ENCODE measurements at regions not wholly inside any gene's neighbourhood (a gene's known extent, or its start where the extent isn't known, plus 50 kb on each side); places are given as distances from the start of the nearest gene placed in this dataset.

DNA sequence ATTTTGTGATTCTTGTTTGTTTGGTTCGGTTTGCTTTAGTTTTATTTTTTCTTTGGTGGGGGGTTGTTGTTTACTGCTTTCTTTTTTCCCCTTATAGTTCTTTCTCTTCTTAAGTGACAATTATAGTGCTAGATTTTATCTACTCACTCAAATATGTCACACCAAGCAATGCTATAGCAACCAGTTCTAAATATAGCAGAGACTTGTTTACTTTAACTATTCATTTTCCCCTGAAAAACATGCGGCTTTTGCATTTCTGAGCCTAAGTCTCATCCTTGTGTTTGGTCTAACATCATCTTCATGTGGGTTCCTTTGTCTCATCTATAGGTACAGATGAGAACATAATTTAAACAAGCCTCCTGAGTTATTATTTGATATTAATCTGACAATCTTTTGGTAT is 676.6 kb downstream of the FAT4 start:
- POLR2A ChIA-PET: no interaction called here
- CTCF ChIA-PET: no interaction called here

DNA sequence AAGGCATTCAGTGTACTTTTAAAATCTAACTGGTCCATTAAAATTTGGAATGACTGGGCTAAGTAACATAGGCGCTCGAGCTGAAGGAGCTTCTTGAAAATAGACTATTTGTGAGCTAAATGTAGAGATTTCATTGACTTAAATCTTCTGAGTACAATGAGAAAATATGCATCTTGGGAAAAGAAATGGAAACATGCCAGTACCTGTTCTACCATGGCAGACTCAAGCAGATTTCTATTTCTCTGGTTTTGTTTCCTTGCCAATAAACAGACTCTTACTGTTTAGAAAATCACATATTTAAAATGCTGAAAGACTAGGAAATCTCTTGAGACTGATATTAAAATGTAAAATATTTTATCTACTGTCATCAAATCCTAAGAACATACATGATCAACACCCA is 678.1 kb downstream of the FAT4 start:
- POLR2A ChIA-PET: no interaction called here
- CTCF ChIA-PET: no interaction called here

DNA sequence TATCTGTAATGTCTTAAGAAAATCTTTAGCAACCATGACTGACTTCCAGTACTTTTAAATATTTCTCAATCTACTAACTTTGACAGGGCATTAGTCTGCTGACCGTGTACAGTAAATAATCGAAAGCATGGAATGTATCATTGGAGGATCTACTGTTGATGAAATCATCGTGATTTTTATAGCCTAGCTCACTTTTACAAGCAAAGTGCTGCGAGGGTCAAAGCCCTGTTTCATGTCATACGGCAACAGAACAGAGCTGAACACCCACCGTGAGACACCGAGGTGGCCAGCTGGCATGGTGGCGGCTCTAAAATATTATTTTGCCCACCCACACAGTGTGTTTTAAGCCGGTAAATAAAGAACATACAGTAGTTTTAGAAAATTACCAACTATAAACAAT is 679.3 kb downstream of the FAT4 start:
- ChIA-PET POLR2A (no interaction called here), CTCF (no interaction called here)

DNA sequence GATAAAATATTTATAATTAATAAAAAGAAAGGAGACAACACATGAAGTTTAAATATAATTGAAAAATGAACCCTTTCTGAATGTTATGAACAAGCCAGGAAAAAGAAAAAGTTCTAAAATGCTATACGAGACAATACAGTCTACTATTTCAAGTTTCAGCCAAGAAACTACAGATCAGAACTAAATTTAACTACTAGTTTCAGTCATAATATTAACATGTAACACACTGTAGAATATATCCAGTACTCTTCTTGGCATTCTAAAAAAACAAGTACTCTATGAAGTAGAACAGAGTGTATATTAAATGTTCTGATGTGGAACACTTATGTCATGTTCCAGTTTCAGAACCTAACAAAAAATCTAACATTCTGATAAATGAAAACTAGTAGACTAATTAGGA is 679.7 kb downstream of the FAT4 start:
- CTCF ChIA-PET: no interaction called here
- POLR2A ChIA-PET: no interaction called here

DNA sequence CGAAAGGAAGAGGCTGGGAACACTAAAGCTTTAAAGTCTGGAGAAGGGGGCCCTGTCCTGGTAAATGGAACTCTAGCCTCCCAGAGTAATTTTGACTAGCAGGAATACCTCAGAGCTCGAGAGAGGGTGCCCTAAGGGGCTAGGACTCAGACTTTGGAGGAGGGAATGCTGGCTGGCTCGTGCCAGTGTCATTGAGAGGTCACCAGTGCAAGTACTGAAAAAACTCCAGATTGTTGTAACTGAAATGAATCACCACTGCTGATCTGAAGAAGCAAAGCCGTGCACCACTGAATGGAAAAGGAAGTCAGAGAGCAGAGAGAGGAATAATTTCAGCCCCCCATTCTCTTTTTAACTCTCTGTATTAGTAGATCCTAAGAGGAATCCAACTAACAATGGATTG is 690.2 kb downstream of the FAT4 start:
- CTCF ChIA-PET: no interaction called here
- POLR2A ChIA-PET: no interaction called here

DNA sequence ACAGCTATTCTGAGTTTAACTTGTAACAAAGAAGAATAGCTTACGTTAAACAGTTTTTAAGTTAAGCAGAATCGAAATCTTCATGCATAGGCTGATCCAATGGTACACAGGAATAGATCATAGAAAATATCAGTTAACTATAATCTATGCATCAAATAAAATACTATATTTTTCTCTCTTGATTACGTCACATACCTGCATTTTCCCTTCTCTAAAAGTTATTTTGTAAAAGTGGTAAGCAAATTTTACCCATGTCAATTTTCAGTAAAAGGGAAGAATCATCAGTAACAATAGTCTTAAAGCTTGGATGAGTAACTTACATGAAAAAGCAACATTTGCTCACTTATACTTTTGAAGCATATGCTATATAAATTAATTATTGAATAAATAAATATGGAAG is 692.4 kb downstream of the FAT4 start:
- ChIA-PET CTCF (no interaction called here), POLR2A (no interaction called here)

DNA sequence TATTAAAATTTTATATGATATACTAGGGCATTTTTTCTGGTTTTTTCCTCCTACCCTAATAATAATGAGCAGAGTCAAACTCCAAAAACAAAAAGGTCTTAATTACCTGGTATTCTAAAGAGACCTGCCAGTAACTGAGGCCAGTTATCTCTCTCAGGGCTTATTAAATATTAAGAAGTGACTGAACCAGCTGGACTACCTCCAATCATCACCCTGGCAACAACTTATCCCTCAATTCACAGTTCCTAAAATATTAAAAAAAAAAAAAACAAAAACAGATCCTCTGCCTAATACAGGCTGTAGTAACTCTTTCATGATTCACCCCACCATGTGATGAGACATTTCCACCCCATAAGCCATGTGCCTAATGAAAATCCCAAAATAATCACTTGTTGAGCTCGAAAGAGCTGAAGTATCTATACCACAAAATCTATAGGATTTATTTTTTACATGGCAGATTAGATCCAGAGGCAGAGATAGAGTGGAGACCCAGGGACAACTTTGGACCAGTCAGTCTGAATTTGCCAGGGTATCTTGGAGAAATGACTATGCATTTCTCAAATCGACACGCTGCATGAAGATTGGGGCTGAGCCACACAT is 698.0 kb downstream of the FAT4 start:
- ChIA-PET POLR2A (no interaction called here), CTCF (no interaction called here)

DNA sequence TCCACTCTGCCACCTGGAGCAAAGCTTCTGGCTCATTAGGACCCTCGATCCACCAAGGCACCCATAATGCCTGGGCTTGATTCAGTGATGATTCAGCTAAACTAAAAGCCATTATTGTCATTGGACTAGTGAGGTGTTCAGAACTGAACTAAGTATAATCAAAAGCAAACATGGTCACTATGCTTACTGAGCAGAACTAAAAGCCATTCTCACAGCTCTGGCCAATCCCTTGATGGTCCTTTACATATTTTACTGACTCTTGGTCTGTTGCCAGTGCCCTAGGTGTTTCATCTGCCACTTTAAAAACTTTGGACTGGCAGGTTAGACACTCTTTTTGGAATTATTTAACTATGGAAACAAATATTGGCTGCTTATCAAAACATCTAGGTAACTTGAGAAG is 703.5 kb downstream of the FAT4 start:
- POLR2A ChIA-PET: no interaction called here
- CTCF ChIA-PET: no interaction called here

DNA sequence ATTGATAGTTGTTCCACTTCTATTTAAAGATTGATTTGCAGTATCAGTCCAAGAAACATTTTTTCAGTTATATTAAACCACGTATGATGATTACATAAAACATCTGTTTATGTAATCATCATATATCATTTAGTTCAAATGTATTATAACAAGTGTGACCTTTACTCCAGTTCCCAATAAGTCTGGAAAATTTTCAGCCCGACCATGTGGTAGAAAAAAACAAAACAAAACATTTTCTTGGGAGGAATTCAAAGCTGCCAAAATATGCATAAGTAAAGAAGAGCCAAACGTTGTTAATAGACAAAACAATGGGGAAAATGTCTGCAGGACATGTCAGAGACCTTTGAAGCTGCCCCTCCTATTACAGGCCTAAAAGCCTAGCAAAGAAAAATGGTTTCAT is 709.1 kb downstream of the FAT4 start:
- CTCF ChIA-PET: no interaction called here
- POLR2A ChIA-PET: no interaction called here

DNA sequence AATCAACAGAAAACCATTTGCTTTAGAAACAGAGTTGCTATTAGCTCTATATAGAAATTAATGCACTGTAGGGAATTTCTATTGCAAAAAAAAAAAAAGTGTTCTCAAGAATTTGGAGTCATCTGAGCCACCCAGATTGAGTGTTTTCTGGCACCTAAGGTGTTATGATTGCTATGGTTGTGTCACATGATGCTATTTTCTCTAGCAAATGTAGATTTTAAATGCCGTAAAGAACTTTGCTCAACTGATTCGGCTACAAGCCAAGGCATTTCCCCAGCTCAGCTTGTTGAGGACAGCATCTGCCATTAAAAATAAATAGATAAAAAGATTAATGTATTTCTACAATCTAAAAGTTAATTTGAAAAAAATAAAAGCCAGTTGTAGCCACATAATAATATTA is 712.8 kb downstream of the FAT4 start:
- ChIA-PET CTCF (no interaction called here), POLR2A (no interaction called here)

DNA sequence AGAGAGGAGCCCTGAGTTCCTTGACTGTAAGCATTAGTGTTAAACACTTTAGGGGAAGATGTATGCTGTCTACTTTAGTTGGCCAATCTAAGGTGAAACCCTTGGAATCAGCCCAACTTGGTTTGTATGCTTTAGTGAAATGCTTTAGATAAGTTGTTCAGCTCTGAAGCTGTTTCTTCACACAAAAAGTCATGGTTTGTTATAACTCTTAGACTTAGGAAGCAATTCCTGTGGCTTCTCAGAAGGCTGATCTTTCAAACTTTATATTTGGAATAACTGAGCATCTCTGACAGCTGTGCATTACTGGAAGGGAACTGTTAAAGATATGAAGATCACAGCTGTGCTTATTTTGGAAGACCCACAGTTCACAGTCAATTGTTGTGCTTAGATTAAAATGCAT is 714.1 kb downstream of the FAT4 start:
- ChIA-PET CTCF (no interaction called here), POLR2A (no interaction called here)

DNA sequence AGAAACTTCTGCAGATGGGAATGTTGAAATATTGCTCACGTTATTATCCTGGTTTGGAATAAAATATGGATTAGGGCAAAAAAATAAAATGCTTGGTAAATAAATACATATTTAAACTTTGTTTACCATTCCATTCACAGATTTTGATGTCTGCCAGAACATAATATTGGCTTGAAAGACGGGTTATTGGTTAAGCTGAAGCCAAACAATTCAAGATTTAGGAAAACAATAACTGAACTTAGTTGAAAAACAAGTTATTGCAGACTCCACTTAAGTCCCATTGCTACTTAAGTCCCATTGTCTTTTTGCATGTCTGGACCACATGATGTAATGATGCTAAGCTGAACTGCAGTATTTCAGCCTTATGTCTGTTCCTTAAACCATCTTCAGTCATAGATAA is 722.5 kb downstream of the FAT4 start:
- POLR2A ChIA-PET: no interaction called here
- CTCF ChIA-PET: no interaction called here

DNA sequence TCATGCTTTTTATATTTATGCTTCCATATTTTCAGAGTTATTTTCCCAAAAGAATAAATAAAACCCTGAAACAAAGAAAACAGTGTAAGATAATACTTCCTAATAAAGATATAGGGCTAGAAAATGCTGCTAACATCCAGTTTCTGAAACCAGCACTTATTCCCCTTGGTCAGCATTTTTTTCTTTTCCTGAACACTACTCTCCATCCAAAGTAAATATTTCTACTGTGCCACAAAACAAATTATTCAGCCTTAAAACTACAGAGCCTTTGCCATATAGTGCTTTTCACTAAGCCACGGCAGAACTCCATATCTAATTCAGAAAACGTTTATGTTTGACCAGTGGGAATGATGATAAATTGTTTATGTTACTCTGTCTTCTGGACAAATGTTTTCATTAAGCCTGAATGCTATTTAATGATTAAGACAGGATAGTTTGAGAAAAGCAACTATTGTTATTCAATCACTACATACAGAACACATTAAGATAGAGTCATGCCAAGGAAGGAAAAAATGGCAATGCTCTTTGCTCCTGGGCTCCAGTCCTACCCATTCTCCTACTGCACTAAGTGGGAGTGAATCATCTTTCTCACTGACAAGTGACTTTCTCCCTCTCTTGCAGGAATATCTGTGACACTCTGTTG is 723.9 kb downstream of the FAT4 start:
- ChIA-PET POLR2A (no interaction called here), CTCF (no interaction called here)

DNA sequence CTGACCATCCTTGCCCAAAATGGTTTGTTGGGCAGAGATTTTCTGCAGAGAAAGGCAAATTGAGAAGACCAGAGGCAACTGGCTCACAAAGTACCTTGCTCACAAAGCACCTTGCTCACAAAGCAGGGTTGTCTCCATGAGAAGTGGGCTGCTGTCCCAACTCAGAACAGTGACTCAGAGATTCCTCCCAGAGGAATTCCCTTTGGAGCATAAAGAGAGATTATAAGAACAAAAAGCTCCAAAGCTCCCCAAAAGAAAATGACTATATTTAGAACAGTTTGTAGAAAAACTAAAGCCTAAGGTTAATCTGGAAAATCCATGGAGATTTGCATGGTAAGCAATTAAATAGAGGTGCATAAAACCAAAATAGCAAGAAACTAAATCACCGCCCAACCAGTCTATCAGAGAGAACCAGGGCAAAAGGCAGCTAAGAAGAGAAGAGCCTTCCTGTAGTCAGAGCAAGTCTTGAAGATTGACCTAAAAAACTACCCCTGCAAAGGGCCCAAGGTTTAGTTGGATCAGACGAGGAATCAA is 731.4 kb downstream of the FAT4 start:
- ChIA-PET POLR2A (no interaction called here), CTCF (no interaction called here)

DNA sequence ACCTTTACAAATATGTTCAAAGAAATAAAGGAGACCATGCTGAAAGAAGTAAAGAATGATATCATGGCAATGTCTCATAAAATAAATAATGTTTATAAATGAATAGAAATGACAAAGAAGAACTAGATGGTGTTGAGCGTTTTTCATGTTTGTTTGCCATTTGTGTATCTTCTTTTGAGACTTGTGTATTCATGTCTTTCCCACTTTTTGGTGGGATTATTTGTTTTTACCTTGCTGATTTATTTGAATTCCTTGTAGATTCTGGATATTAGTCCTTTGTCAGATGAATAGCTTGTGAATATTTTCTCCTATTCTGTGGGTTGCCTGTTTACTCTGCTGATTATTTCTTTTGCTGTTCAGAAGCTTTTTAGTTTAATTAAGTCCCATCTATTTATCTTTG is 732.4 kb downstream of the FAT4 start:
- CTCF ChIA-PET: no interaction called here

DNA sequence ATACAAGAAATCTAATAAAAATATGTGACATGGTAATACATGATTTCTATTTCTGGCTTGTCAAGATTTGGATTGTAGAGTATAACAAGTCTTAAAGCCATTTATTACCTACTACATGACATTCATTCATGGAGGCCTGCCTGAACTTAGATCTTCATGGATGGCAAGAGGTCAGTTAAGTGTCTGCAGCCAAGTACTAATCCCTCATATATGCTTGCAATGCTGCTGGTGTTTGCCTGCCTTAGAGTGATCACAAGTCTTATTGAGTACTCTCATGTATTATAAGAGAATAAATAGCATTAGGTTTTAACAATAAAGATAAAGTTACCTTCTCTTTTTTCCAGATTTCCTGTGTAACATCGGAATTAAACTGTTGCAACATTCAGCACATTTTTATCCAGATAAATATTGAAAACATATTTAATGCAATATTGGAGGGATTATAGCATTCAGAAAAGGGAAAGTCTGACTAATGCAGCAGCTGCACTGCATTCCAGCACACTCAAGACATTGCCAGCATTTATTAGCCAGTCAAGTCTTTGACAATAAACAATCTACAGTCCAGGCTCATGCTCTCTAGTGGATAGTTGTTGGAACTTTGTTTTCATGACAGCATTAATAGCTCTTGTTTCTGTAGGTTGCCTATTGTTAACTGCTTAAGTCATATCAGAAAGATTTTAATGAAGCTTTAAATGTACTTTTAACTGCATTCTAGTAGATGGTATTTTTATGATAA is 737.1 kb downstream of the FAT4 start:
- ChIA-PET CTCF (no interaction called here), POLR2A (no interaction called here)

More for the DNA sequence above, 732.4 kb downstream of the FAT4 start:
- POLR2A ChIA-PET: no interaction called here

DNA sequence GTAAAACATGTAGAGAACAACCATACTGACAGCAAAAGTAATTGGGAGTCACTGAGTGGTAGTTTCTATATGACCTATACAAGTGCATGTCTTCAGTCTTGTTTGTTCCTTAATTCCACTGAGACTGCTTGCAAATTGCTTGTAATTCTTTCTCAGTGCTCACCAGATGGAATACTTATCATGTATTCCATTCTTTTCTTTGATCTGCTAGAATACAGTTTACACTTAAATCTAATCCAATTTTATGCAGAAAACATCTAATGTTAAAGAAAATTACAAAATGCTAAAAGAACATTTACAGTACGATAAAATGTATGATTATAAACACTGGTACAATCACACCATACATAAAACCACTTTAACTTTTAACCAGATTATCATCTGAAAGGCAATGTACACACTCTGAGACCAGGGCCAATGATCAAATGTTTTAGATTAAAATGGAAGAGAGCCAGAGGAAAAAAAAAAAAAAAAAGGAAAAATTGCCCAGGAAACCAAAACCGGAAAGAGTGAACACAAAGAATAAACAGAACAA is 741.4 kb downstream of the FAT4 start:
- ChIA-PET CTCF (no interaction called here), POLR2A (no interaction called here)

DNA sequence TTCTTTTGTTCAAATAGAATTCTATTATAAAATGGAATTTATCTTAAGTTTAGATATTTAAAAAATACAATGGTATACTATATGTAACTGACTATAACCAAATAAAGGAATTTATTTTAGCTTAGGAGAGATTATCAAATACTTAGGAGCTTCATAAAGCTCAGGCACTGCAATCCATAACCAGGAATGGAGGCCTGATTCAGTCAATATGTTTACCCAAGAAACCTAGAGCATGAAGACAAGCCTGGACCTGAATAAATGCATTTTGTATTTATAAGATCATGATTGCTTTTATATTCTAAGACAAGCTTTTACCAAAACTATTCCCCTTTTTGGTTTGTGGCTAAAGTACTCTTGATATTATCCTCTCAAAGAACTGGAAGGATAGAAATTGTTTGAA is 742.6 kb downstream of the FAT4 start:
- ChIA-PET POLR2A (no interaction called here), CTCF (no interaction called here)

DNA sequence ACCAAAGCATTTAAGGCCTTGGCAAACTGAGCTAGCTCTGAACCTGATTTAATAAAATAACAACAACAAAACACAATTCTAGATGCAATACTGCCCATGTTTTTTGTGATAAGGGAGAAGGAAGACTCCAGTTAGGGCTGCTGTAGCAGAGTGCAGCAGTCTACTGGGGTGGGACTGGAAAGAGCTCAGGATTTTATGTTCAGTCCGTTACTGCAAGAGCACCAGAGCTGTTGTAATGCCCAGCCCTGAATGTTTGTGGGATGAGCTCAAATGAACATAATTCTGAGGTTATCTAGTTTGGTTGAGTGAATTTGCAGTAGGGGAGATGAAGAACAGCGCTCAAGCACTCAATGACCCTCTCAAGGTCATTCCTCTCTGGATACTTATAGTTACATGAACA is 743.8 kb downstream of the FAT4 start:
- ChIA-PET POLR2A (no interaction called here), CTCF (no interaction called here)

DNA sequence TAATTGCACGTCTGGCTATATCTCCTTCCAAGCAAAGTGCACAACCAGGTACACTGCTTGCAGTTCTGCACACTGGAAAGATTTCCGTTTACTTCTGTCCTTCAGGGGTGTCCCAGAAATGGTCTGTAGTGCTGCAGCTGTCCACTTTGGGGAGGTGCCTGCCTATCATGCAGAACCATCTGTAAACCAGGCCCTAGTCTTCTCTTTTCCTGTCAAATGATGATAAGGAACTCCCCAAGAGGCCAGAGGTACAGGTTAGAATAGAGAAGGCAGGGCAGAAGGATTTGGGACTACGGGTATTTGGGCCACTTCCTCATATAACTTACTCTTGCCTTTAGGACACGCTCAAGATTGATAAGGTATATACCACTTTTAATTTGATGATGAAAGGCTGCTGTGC is 746.9 kb downstream of the FAT4 start:
- CTCF ChIA-PET: no interaction called here
- POLR2A ChIA-PET: no interaction called here

DNA sequence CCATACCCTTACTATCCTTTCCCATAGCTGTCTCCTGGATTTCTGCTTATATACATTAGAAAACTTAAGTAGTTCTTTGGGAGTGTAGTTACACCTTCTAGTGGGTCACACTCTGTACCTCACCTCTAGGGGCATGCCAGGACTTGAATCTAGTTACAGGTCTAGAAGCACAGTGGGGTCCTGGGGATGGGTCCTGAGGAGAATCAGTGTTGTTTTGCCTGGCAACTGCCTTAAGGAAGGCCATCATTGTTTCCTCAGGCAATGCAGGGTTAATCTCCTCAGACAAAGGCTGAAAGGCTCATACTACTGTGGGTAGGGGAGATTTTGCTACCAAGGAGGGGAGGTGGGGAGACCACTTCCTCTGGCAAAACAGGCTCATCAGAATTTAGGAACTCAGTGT is 750.3 kb downstream of the FAT4 start:
- POLR2A ChIA-PET: no interaction called here
- CTCF ChIA-PET: no interaction called here

All from activated CD8-positive, alpha-beta memory T cell treated with anti-CD3 and anti-CD28 coated beads for 36 hours (primary cell).